HepG2 (cell line): ENCODE measurements at regions not wholly inside any gene's neighbourhood (a gene's known extent, or its start where the extent isn't known, plus 50 kb on each side); places are given as distances from the start of the nearest gene placed in this dataset.

Experiments used
- ATAC-seq: fragments of 200-7000 bp; cut with Tn5 transposase; 3 replicates; pipeline ENCODE4 v1.9.1; 2020; ENCODE audit warnings: mild to moderate bottlenecking, moderate library complexity
- BruUV-seq: library from RNA; stranded (reverse); fragments of 400-500 nt; replicated peaks from 2 replicates; lab custom pipeline; 2021; lab: Mats Ljungman, UMichigan
- CTCF ChIA-PET: fragments of 300-600 bp; formaldehyde crosslinking; extraction: SDS; loops from one replicate; lab custom pipeline; 2021; ENCODE audit warnings: low total read pairs, inconsistent platforms, low intra/inter-chr PET ratio; lab: Yijun Ruan, JAX
- POLR2A ChIA-PET: fragments of 350-600 bp; sonication (Branson Sonifier 250); formaldehyde crosslinking; loops from one replicate; lab custom pipeline; 2020; ENCODE audit warnings: antibody characterized with exemption, inconsistent platforms; lab: Yijun Ruan, JAX
- DNase-seq: peaks from one replicate; pipeline ENCODE4 v3.0.0-alpha.2; 2015; ENCODE audit warnings: low spot score
- FAIRE-seq: peaks from 3 replicates; lab custom pipeline; 2011; peaks lifted over from hg19 to GRCh38; lab: Jason Lieb, UNC
- H2AFZ ChIP-seq: one replicate; pipeline ENCODE4 v1.6.1; 2011; ENCODE audit warnings: low read length, inconsistent platforms
- H3K27ac ChIP-seq: fragments of 300-600 bp; 3 replicates; pipeline ENCODE4 v1.8.0; 2011; ENCODE audit warnings: mixed run types, mild to moderate bottlenecking, mixed read lengths, low read length, inconsistent platforms; ENCODE audit not compliant: insufficient read depth; ENCODE audit errors: extremely low read length
- H3K27me3 ChIP-seq, 2 experiments: fragments of 200-600 bp in 1 of 2; 2 replicates in 1 of 2; 3 replicates in 1 of 2; pipeline versions ENCODE4 v1.6.0 to v1.8.0; 2011; ENCODE audit warnings: low read length in 2 of 2, mild to moderate bottlenecking in 2 of 2, moderate library complexity in 2 of 2, inconsistent platforms in 1 of 2; ENCODE audit not compliant: insufficient read depth in 2 of 2, control insufficient read depth in 1 of 2
- H3K36me3 ChIP-seq, 2 experiments: fragments of 200-600 bp in 1 of 2; replicated peaks in 1 of 2; 2 replicates in 1 of 2; 3 replicates in 1 of 2; pipeline versions ENCODE4 v1.5.1 to v1.8.0; 2011; ENCODE audit warnings: low read length in 2 of 2, inconsistent platforms in 1 of 2; ENCODE audit not compliant: insufficient read depth in 2 of 2, control insufficient read depth in 1 of 2
- H3K4me1 ChIP-seq: 2 replicates; pipeline ENCODE4 v1.5.1; 2012; ENCODE audit warnings: low read length, inconsistent platforms; ENCODE audit not compliant: insufficient read depth
- H3K4me2 ChIP-seq: 2 replicates; pipeline ENCODE4 v1.6.0; 2011; ENCODE audit warnings: low read depth, low read length, inconsistent platforms
- H3K4me3 ChIP-seq, 3 experiments: fragments of 200-600 bp in 1 of 3; sonication (generic), shearing (Covaris generic) in 1 of 3; replicated peaks in 1 of 3; 2 replicates each; pipeline ENCODE4 v1.5.1; 2011 to 2016; ENCODE audit warnings: low read length in 3 of 3, inconsistent platforms in 2 of 3, low read depth in 2 of 3, mild to moderate bottlenecking in 2 of 3, control low read depth in 1 of 3, mixed read lengths in 1 of 3; ENCODE audit not compliant: insufficient read depth in 1 of 3
- H3K79me2 ChIP-seq: one replicate; pipeline ENCODE4 v1.6.1; 2011; ENCODE audit warnings: low read length, inconsistent platforms; ENCODE audit not compliant: insufficient read depth
- H3K9ac ChIP-seq: 2 replicates; pipeline ENCODE4 v1.6.0; 2011; ENCODE audit warnings: mild to moderate bottlenecking, low read depth, low read length, inconsistent platforms; ENCODE audit not compliant: insufficient read depth
- H3K9me3 ChIP-seq: 2 replicates; pipeline ENCODE4 v1.5.1; 2012; ENCODE audit warnings: mild to moderate bottlenecking, low read length
- H4K20me1 ChIP-seq: 2 replicates; pipeline ENCODE4 v1.6.0; 2011; ENCODE audit warnings: inconsistent platforms, mild to moderate bottlenecking, low read length, moderate library complexity; ENCODE audit not compliant: insufficient read depth
- FOXA1 ChIP-seq, 2 experiments: fragments of 450-650 bp in 1 of 2; sonication (generic) in 1 of 2; formaldehyde crosslinking in 1 of 2; IDR thresholded peaks; 2 replicates each; pipeline versions ENCODE4 v1.4.0 to v1.6.1; 2016 to 2020; ENCODE audit warnings: missing genetic modification reagents in 1 of 2
- HMGA1 ChIP-seq: sonication (generic); formaldehyde crosslinking; conservative IDR thresholded peaks from 2 replicates; pipeline ENCODE4 v1.4.0; 2020; ENCODE audit warnings: missing genetic modification reagents
- KDM2A ChIP-seq: sonication (generic); formaldehyde crosslinking; IDR thresholded peaks from 2 replicates; pipeline ENCODE4 v1.4.0; 2020; ENCODE audit warnings: low read depth, missing genetic modification reagents, borderline replicate concordance
- MAFK ChIP-seq, 2 experiments: IDR thresholded peaks in 1 of 2; conservative IDR thresholded peaks in 1 of 2; 2 replicates each; pipeline ENCODE4 v1.6.1; 2011; ENCODE audit warnings: improper control_type of control experiment in 2 of 2, low read length in 2 of 2
- RFX1 ChIP-seq: fragments of 450-650 bp; IDR thresholded peaks from 2 replicates; pipeline ENCODE4 v1.6.1; 2017
- RNF2 ChIP-seq: fragments of 450-650 bp; conservative IDR thresholded peaks from 2 replicates; pipeline ENCODE4 v1.6.1; 2016; ENCODE audit warnings: low read depth
- SMARCE1 ChIP-seq: fragments of 450-650 bp; IDR thresholded peaks from 2 replicates; pipeline ENCODE4 v1.6.1; 2017; ENCODE audit warnings: borderline replicate concordance
- XBP1 ChIP-seq: sonication (generic); formaldehyde crosslinking; IDR thresholded peaks from 2 replicates; pipeline ENCODE4 v1.5.0; 2020; ENCODE audit warnings: missing genetic modification reagents
- ZFP82 ChIP-seq: sonication (generic); formaldehyde crosslinking; IDR thresholded peaks from 2 replicates; pipeline ENCODE4 v1.5.1; 2020; ENCODE audit warnings: mild to moderate bottlenecking, missing genetic modification reagents, borderline replicate concordance
- ZNF557 ChIP-seq: sonication (generic); formaldehyde crosslinking; IDR thresholded peaks from 2 replicates; pipeline ENCODE4 v1.4.0; 2020; ENCODE audit warnings: missing genetic modification reagents
- ZNF577 ChIP-seq: sonication (generic); formaldehyde crosslinking; IDR thresholded peaks from 2 replicates; pipeline ENCODE4 v1.4.0; 2020; ENCODE audit warnings: mild to moderate bottlenecking, low read depth, missing genetic modification reagents, borderline replicate concordance
- ZZZ3 ChIP-seq: sonication (generic); formaldehyde crosslinking; IDR thresholded peaks from 2 replicates; pipeline ENCODE4 v1.4.0; 2020; ENCODE audit warnings: missing genetic modification reagents, mild to moderate bottlenecking, borderline replicate concordance
- WGBS: methylation state at CpG from one replicate; pipeline ENCODE4 v1.1.6; 2017; ENCODE audit warnings: low lambda C conversion rate; 5-methylcytosine and 5-hydroxymethylcytosine counted together
- in situ Hi-C: cut with HindIII; loops from 2 replicates; pipeline ENCODE4 v1.10.0; 2017; ENCODE audit warnings: low pct_unique_long_range_greater_than_20kb; ENCODE audit not compliant: extremely low pct_ligation_motif_present
- intact Hi-C: fragments of 100-400 bp; cut with micrococcal nuclease; formaldehyde crosslinking; loops from one replicate; pipeline ENCODE4 v1.10.0; 2022; ENCODE audit not compliant: unreplicated experiment
- TF ChIP-seq, protein P1 (sequence below): IDR thresholded peaks from 2 replicates; pipeline ENCODE4 v1.6.1; 2016; ENCODE audit warnings: missing compliant biosample characterization, missing genetic modification reagents, borderline replicate concordance
- TF ChIP-seq, protein P2 (sequence below): sonication (generic); formaldehyde crosslinking; IDR thresholded peaks from 2 replicates; pipeline ENCODE4 v1.4.0; 2020; ENCODE audit warnings: missing genetic modification reagents
- TF ChIP-seq, protein P3 (sequence below): sonication (generic); formaldehyde crosslinking; IDR thresholded peaks from 2 replicates; pipeline ENCODE4 v1.4.0; 2020; ENCODE audit warnings: mild to moderate bottlenecking, missing genetic modification reagents

DNA sequence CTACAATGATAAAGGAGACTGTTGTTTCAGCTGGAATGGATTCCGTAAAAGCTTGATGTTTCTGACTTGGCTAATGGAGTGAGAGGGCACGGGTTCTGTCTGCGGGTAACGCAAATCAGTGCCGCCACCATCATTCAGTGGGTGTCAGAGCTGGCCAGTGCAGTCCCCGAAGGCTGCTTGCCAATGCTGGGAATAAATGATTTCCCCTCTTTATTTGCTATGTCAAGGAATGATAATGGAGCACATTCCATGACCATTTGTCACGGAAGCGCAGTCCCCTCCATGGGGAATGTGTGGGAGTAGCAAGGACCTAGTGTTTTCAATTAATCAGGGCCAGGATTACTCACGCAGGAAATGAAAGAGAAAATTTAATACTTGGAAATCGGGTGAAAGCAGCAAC is 899.3 kb downstream of the UQCRFS1 start:
- POLR2A ChIA-PET, result no interaction called here
- BruUV-seq, result no TSS peak
- H4K20me1 ChIP-seq, result no peaks in the 10 kb centered on the region
- TF ChIP-seq ZNF557 (CRISPR knock-in tag) (no peak), RNF2 (no peak), XBP1 (no peak), ZFP82 (CRISPR knock-in tag) (no peak), KDM2A (no peak), RFX1 (no peak)
- TF ChIP-seq, protein P1, sequence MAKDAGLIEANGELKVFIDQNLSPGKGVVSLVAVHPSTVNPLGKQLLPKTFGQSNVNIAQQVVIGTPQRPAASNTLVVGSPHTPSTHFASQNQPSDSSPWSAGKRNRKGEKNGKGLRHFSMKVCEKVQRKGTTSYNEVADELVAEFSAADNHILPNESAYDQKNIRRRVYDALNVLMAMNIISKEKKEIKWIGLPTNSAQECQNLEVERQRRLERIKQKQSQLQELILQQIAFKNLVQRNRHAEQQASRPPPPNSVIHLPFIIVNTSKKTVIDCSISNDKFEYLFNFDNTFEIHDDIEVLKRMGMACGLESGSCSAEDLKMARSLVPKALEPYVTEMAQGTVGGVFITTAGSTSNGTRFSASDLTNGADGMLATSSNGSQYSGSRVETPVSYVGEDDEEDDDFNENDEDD (CRISPR knock-in tag), result no peak
- TF ChIP-seq, all 625 proteins: peak for 0
- no peak overlapping the region for H3K9ac ChIP-seq
- DNase-seq, result no peak
- H3K27ac ChIP-seq, result no peak overlapping the region
- CTCF ChIA-PET, result no interaction called here
- no peaks in the 10 kb centered on the region for H3K36me3 ChIP-seq
- H3K79me2 ChIP-seq, result no peaks in the 10 kb centered on the region
- no peaks in the 10 kb centered on the region for H3K4me1 ChIP-seq
- no peak for ATAC-seq
- H3K4me3 ChIP-seq, result no peak overlapping the region
- intact Hi-C loops, result no loop called here
- in situ Hi-C loops, result no loop called here
- H3K4me2 ChIP-seq, result no peak overlapping the region
- H3K9me3 ChIP-seq, result peaks cover 87% of the 10 kb centered on the region
- no peaks in the 10 kb centered on the region for H3K27me3 ChIP-seq
- FAIRE-seq, result no peak
- no peak overlapping the region for H2AFZ ChIP-seq
- WGBS, result 5% methylated on average over 5 of the region's 10 CpGs

DNA sequence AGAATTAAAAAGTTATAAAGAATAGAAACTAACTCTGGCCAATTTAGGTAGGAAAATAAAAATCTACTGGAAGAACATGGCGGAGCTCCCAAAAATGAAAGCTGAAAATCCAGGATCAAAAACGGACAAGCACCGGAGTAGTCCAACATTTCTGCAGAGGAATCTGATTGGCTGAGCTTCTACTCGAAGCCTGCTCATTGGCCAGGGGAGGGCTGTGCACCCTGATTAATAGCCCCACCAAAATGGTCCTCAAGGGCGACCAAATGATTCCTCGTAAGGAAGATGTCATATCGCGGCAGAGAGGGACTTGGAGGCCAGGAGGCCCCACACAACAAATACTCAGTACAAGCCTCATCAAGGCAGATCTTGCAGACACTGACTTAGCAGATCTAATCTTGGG is 900.7 kb downstream of the UQCRFS1 start:
- no peak overlapping the region for H3K4me2 ChIP-seq
- H3K4me1 ChIP-seq, result no peaks in the 10 kb centered on the region
- WGBS, result 53% methylated on average over 8 of the region's 8 CpGs
- DNase-seq, result no peak
- no peak overlapping the region for H3K9ac ChIP-seq
- no peaks in the 10 kb centered on the region for H4K20me1 ChIP-seq
- CTCF ChIA-PET, result no interaction called here
- in situ Hi-C loops (no loop called here), intact Hi-C loops (no loop called here)
- ATAC-seq, result no peak
- FAIRE-seq, result no peak
- no peak for TF ChIP-seq ZNF577 (CRISPR knock-in tag)
- no peak for TF ChIP-seq SMARCE1
- TF ChIP-seq, protein P2, sequence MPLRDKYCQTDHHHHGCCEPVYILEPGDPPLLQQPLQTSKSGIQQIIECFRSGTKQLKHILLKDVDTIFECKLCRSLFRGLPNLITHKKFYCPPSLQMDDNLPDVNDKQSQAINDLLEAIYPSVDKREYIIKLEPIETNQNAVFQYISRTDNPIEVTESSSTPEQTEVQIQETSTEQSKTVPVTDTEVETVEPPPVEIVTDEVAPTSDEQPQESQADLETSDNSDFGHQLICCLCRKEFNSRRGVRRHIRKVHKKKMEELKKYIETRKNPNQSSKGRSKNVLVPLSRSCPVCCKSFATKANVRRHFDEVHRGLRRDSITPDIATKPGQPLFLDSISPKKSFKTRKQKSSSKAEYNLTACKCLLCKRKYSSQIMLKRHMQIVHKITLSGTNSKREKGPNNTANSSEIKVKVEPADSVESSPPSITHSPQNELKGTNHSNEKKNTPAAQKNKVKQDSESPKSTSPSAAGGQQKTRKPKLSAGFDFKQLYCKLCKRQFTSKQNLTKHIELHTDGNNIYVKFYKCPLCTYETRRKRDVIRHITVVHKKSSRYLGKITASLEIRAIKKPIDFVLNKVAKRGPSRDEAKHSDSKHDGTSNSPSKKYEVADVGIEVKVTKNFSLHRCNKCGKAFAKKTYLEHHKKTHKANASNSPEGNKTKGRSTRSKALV (CRISPR knock-in tag), result no peak
- no peak for TF ChIP-seq MAFK (conservative IDR thresholded peaks at IDR 0.05 in 1 of 2, IDR thresholded peaks at IDR 0.05 in 1 of 2; ENCODE audit: low read length in 2 of 2)
- no peak for TF ChIP-seq FOXA1 (IDR thresholded peaks at IDR 0.05)
- no peak for TF ChIP-seq FOXA1 (CRISPR knock-in tag; IDR thresholded peaks at IDR 0.05)
- TF ChIP-seq, protein P3, sequence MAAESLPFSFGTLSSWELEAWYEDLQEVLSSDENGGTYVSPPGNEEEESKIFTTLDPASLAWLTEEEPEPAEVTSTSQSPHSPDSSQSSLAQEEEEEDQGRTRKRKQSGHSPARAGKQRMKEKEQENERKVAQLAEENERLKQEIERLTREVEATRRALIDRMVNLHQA, result no peak
- TF ChIP-seq ZZZ3 (CRISPR knock-in tag), result no peak
- no peak for TF ChIP-seq HMGA1
- no peaks in the 10 kb centered on the region for H3K27me3 ChIP-seq
- no peaks in the 10 kb centered on the region for H3K79me2 ChIP-seq
- POLR2A ChIA-PET, result no interaction called here
- no peak overlapping the region for H2AFZ ChIP-seq
- no peaks in the 10 kb centered on the region for H3K36me3 ChIP-seq
- peaks cover 90% of the 10 kb centered on the region for H3K9me3 ChIP-seq
- BruUV-seq, result no TSS peak
- no peak overlapping the region for H3K4me3 ChIP-seq
- H3K27ac ChIP-seq, result no peak overlapping the region
